CD14-positive monocyte (primary cell): ENCODE measurements at regions not wholly inside any gene's neighbourhood (a gene's known extent, or its start where the extent isn't known, plus 50 kb on each side); places are given as distances from the start of the nearest gene placed in this dataset.

Experiments
- DNase-seq, 3 donors: peaks; one replicate each; pipeline ENCODE4 v3.0.0-alpha.2; 2011 to 2022
- H2AFZ ChIP-seq: 2 replicates; pipeline ENCODE4 v1.6.0; 2012; ENCODE audit warnings: mild to moderate bottlenecking, low read depth, low read length, inconsistent platforms; ENCODE audit not compliant: insufficient read depth, poor library complexity, severe bottlenecking
- H3K27ac ChIP-seq, 2 donors: 1 replicate in 1 of 2; 2 replicates in 1 of 2; pipeline ENCODE4 v1.5.1; 2012 to 2013; ENCODE audit warnings: low read length in 2 of 2, control low read depth in 1 of 2, inconsistent platforms in 1 of 2, low read depth in 1 of 2, mild to moderate bottlenecking in 1 of 2
- H3K27me3 ChIP-seq, 2 donors: one replicate each; pipeline versions ENCODE4 v1.6.0 to v1.6.1; 2011 to 2013; ENCODE audit warnings: low read length in 2 of 2; ENCODE audit not compliant: control insufficient read depth in 2 of 2, insufficient read depth in 2 of 2
- H3K36me3 ChIP-seq, 2 donors: replicated peaks in 1 of 2; 1 replicate in 1 of 2; 2 replicates in 1 of 2; pipeline versions ENCODE4 v1.5.1 to v1.6.1; 2012 to 2013; ENCODE audit warnings: low read length in 2 of 2, control low read depth in 1 of 2, inconsistent platforms in 1 of 2, mild to moderate bottlenecking in 1 of 2; ENCODE audit not compliant: insufficient read depth in 2 of 2, control insufficient read depth in 1 of 2
- H3K4me1 ChIP-seq, 2 donors: 1 replicate in 1 of 2; 2 replicates in 1 of 2; pipeline versions ENCODE4 v1.5.1 to v1.6.1; 2012 to 2013; ENCODE audit warnings: low read length in 2 of 2, control low read depth in 1 of 2, inconsistent platforms in 1 of 2, mild to moderate bottlenecking in 1 of 2, moderate library complexity in 1 of 2; ENCODE audit not compliant: insufficient read depth in 2 of 2, control insufficient read depth in 1 of 2
- H3K4me2 ChIP-seq: replicated peaks from 2 replicates; pipeline ENCODE3; 2012; ENCODE audit warnings: low read length, moderate library complexity, mild to moderate bottlenecking; ENCODE audit not compliant: poor library complexity, severe bottlenecking; ENCODE audit errors: extremely low read depth
- H3K4me3 ChIP-seq, 3 experiments: fragments of 200-600 bp in 1 of 3; sonication (generic) in 1 of 3; replicated peaks in 1 of 3; 1 replicate in 2 of 3; 2 replicates in 1 of 3; pipeline ENCODE4 v1.5.1; 2011 to 2013; ENCODE audit warnings: low read length in 3 of 3, mild to moderate bottlenecking in 3 of 3, control low read depth in 2 of 3, low read depth in 2 of 3, inconsistent platforms in 1 of 3, moderate library complexity in 1 of 3
- H3K79me2 ChIP-seq: 2 replicates; pipeline ENCODE4 v1.6.0; 2012; ENCODE audit warnings: mild to moderate bottlenecking, control low read depth, inconsistent platforms, low read length, moderate library complexity; ENCODE audit not compliant: insufficient read depth
- H3K9ac ChIP-seq: 2 replicates; pipeline ENCODE4 v1.6.0; 2017; ENCODE audit warnings: low read length, mild to moderate bottlenecking; ENCODE audit not compliant: insufficient read depth, poor library complexity, severe bottlenecking
- H3K9me3 ChIP-seq, 2 donors: replicated peaks in 1 of 2; 1 replicate in 1 of 2; 2 replicates in 1 of 2; pipeline versions ENCODE4 v1.5.1 to v1.6.1; 2012 to 2013; ENCODE audit warnings: low read length in 2 of 2, control low read depth in 1 of 2; ENCODE audit not compliant: control insufficient read depth in 1 of 2, insufficient read depth in 1 of 2
- H4K20me1 ChIP-seq: 2 replicates; pipeline ENCODE4 v1.6.0; 2012; ENCODE audit warnings: mild to moderate bottlenecking, low read length, control low read depth, moderate library complexity; ENCODE audit not compliant: insufficient read depth
- H3K27ac Mint-ChIP-seq, 7 donors: one replicate each; pipeline ENCODE4 v1.8.0; 2020; ENCODE audit warnings: mild to moderate bottlenecking in 7 of 7, mixed read lengths in 7 of 7, moderate library complexity in 6 of 7, inconsistent platforms in 2 of 7
- H3K27me3 Mint-ChIP-seq, 3 donors: one replicate each; pipeline ENCODE4 v1.8.0; 2021 to 2022; ENCODE audit warnings: low read depth in 3 of 3, mild to moderate bottlenecking in 3 of 3, mixed read lengths in 3 of 3, moderate library complexity in 3 of 3, inconsistent platforms in 1 of 3
- H3K36me3 Mint-ChIP-seq, 2 donors: one replicate each; pipeline ENCODE4 v1.8.0; 2020; ENCODE audit warnings: mixed read lengths in 2 of 2, inconsistent platforms in 1 of 2, mild to moderate bottlenecking in 1 of 2
- H3K4me1 Mint-ChIP-seq: one replicate; pipeline ENCODE4 v1.8.0; 2020; ENCODE audit warnings: mild to moderate bottlenecking, mixed read lengths
- H3K4me3 Mint-ChIP-seq, 2 donors: one replicate each; pipeline ENCODE4 v1.8.0; 2020; ENCODE audit warnings: mild to moderate bottlenecking in 2 of 2, mixed read lengths in 2 of 2, moderate library complexity in 1 of 2
- H3K9me3 Mint-ChIP-seq, 7 donors: one replicate each; pipeline ENCODE4 v1.8.0; 2020 to 2022; ENCODE audit warnings: mixed read lengths in 7 of 7, mild to moderate bottlenecking in 6 of 7, moderate library complexity in 6 of 7, inconsistent platforms in 2 of 7
- WGBS: methylation state at CpG from one replicate; pipeline ENCODE4 v1.1.5; 2013; ENCODE audit warnings: missing lambda C conversion rate; ENCODE audit not compliant: insufficient coverage; 5-methylcytosine and 5-hydroxymethylcytosine counted together
- intact Hi-C, 2 donors: fragments of 100-400 bp; cut with micrococcal nuclease; formaldehyde crosslinking; loops; one replicate each; pipeline versions ENCODE4 v1.15.0 to v1.15.1; 2023
- TF ChIP-seq, protein P1 (sequence below): fragments of 200-600 bp; IDR thresholded peaks from one replicate; pipeline ENCODE4 v1.8.0; 2022; ENCODE audit warnings: antibody characterized with exemption, mild to moderate bottlenecking

DNA sequence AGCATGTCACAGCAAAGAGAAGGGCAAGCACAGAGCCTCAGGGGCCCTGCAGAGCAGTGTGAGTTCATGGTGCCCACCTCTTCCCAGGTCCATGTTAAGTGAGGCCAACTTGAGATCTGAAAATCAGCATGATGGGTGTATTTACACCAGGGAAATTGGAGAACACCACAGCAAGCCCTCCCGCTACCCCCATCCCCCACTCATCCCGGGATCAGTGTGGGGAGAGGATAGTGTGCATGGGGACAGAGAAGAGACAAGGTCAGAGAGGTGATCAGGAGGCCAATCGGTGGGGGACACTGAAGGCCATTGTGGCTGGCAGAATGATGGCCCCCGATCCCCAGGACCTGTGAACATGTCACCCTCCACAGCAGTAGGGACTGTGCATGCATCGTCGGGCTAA, 54.7 kb downstream of the PTGR3 start:
- Histone ChIP-seq H3K4me3 (no peak overlapping the region), H3K4me2 (no peak overlapping the region), H3K4me1 (no peaks in the 10 kb centered on the region), H2AFZ (no peak overlapping the region), H3K36me3 (no peaks in the 10 kb centered on the region), H3K27me3 (no peaks in the 10 kb centered on the region), H3K79me2 (no peaks in the 10 kb centered on the region), H3K27ac (no peak overlapping the region), H3K9ac (no peak overlapping the region), H3K9me3 (peaks cover 6 to 20% of the 10 kb centered on the region in 2 donors), H4K20me1 (no peaks in the 10 kb centered on the region)
- H3K27me3 Mint-ChIP-seq = peaks cover 0 to 2% (median 0%) of the 10 kb centered on the region in 3 donors
- intact Hi-C loops = no loop called here
- H3K9me3 Mint-ChIP-seq = peaks cover 5 to 25% (median 17%) of the 10 kb centered on the region in 7 donors
- WGBS = 90% methylated on average over 2 of the region's 6 CpGs
- TF ChIP-seq, protein P1, sequence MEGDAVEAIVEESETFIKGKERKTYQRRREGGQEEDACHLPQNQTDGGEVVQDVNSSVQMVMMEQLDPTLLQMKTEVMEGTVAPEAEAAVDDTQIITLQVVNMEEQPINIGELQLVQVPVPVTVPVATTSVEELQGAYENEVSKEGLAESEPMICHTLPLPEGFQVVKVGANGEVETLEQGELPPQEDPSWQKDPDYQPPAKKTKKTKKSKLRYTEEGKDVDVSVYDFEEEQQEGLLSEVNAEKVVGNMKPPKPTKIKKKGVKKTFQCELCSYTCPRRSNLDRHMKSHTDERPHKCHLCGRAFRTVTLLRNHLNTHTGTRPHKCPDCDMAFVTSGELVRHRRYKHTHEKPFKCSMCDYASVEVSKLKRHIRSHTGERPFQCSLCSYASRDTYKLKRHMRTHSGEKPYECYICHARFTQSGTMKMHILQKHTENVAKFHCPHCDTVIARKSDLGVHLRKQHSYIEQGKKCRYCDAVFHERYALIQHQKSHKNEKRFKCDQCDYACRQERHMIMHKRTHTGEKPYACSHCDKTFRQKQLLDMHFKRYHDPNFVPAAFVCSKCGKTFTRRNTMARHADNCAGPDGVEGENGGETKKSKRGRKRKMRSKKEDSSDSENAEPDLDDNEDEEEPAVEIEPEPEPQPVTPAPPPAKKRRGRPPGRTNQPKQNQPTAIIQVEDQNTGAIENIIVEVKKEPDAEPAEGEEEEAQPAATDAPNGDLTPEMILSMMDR = no peak
- H3K4me1 Mint-ChIP-seq = no peaks in the 10 kb centered on the region
- no peak for DNase-seq
- H3K27ac Mint-ChIP-seq = no peak overlapping the region
- no peaks in the 10 kb centered on the region for H3K36me3 Mint-ChIP-seq
- H3K4me3 Mint-ChIP-seq = no peak overlapping the region

DNA sequence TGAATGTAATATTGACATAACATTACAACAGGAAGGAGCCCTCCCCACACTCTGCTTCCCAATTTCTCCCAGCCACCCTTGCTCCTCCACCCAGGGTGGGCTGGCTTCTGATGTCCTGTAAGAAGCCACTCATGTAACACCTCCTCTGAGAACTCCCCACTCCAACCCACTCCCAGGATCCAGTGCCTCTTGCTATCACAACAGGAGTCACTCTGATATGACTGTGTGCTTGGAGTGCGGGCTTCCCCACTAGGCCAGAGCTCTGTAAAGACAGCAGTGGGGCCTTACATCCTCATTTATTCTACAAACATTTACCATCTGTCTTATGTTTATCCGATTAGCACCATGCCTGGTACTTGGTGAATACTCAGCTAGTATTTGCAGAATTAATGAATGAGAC, 65.1 kb downstream of the PTGR3 start:
- peaks cover 0 to 19% (median 15%) of the 10 kb centered on the region in 7 donors for H3K9me3 Mint-ChIP-seq
- WGBS = no CpG with 5 or more reads among the region's 2 CpGs
- no peak overlapping the region for H3K27ac Mint-ChIP-seq
- Histone ChIP-seq H3K36me3 (no peaks in the 10 kb centered on the region), H3K27me3 (no peaks in the 10 kb centered on the region), H3K27ac (no peak overlapping the region), H3K79me2 (no peaks in the 10 kb centered on the region), H3K9ac (no peak overlapping the region), H2AFZ (no peak overlapping the region), H3K4me3 (no peak overlapping the region), H3K4me1 (no peaks in the 10 kb centered on the region), H4K20me1 (no peaks in the 10 kb centered on the region), H3K4me2 (no peak overlapping the region), H3K9me3 (peaks cover 3 to 4% of the 10 kb centered on the region in 2 donors)
- no peak overlapping the region for H3K4me3 Mint-ChIP-seq
- intact Hi-C loops = no loop called here
- no peak for DNase-seq
- H3K4me1 Mint-ChIP-seq = no peaks in the 10 kb centered on the region
- H3K27me3 Mint-ChIP-seq = peaks cover 0 to 8% (median 6%) of the 10 kb centered on the region in 3 donors
- TF ChIP-seq, protein P1 = no peak
- H3K36me3 Mint-ChIP-seq = no peaks in the 10 kb centered on the region
